Dermis microvascular lymphatic vessel endothelial cell (primary cell): ENCODE measurements at regions not wholly inside any gene's neighbourhood (a gene's known extent, or its start where the extent isn't known, plus 50 kb on each side); places are given as distances from the start of the nearest gene placed in this dataset.

ENCODE experiments used
- DNase-seq, 2 donors: peaks; one replicate each; pipeline versions ENCODE4 v3.0.0 to v3.0.0-alpha.2; 2010; ENCODE audit warnings: low read depth in 2 of 2

- DNase-seq = no peak
Measured at GRCh38 chr14:105841022-105842009, 314.9 kb downstream of the TMEM121 start.

- DNase-seq = no peak
Measured at GRCh38 chr14:105842105-105842504, 315.7 kb downstream of the TMEM121 start.

GRCh38 chr14:105843444-105844046 lies 317.2 kb downstream of the TMEM121 start:
- no peak for DNase-seq

- DNase-seq = no peak
Measured at GRCh38 chr14:105844047-105844630, 317.8 kb downstream of the TMEM121 start.

GRCh38 chr14:105844810-105845724 lies 318.7 kb downstream of the TMEM121 start:
- no peak for DNase-seq

GRCh38 chr14:105845725-105846309 lies 319.4 kb downstream of the TMEM121 start:
- DNase-seq = no peak

GRCh38 chr14:105846312-105846711 lies 319.9 kb downstream of the TMEM121 start:
- DNase-seq = no peak

GRCh38 chr14:105847400-105847799 lies 321.0 kb downstream of the TMEM121 start:
- DNase-seq = no peak

- DNase-seq = no peak
Measured at GRCh38 chr14:105848570-105848969, 322.2 kb downstream of the TMEM121 start.

GRCh38 chr14:105849933-105850626 lies 323.7 kb downstream of the TMEM121 start:
- DNase-seq = no peak

GRCh38 chr14:105850853-105851581 lies 324.6 kb downstream of the TMEM121 start:
- DNase-seq = no peak

- no peak for DNase-seq
Measured at GRCh38 chr14:105851716-105852377, 325.5 kb downstream of the TMEM121 start.

GRCh38 chr14:105852378-105853088 lies 326.1 kb downstream of the TMEM121 start:
- DNase-seq = no peak

GRCh38 chr14:105853089-105853906 lies 326.9 kb downstream of the TMEM121 start:
- DNase-seq = no peak

GRCh38 chr14:105853907-105854599 lies 327.7 kb downstream of the TMEM121 start:
- DNase-seq = no peak

GRCh38 chr14:105854600-105855245 lies 328.3 kb downstream of the TMEM121 start:
- DNase-seq = no peak
